GM18870 (cell line): ENCODE measurements at regions not wholly inside any gene's neighbourhood (a gene's known extent, or its start where the extent isn't known, plus 50 kb on each side); places are given as distances from the start of the nearest gene placed in this dataset.
"Not testable (repeated sequence)": the region's sequence is repeated elsewhere in the genome, so short reads cannot be mapped to it uniquely, and the experiment has no call there.

Experiments
- ATAC-seq: cut with Tn5 transposase; IDR thresholded peaks from one replicate; pipeline ENCODE4 v1.9.1; 2021; ENCODE audit warnings: moderate library complexity; ENCODE audit not compliant: unreplicated experiment

DNA sequence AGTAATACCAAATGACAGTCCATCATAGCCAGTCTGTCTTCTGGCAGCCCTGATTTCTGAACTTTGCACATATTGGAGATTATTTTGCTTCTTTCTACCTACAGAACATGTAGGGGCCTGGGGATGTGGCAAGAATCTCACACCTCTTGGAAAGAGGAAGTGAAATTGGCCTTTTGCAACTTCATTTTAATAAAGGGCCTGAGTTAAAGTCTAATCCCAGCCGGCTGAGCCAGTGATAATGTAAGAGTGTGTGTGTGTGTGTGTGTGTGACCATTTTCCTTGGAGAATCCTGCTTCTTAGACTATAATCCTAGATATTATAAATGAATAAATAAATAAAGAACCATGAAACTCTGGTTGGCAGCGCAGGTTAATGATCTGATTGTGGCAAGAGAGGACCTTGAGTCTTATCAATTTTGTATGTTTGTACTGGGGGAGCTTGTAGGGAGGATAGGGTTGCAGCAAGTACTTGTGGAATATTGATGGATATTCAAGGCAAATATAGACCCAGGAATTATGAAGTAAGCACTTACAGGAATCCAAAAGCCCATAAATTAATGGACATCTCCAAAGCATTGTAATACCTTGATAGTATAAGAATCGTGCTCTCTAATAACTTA is 233.2 kb upstream of the AMIGO2 start:
- ATAC-seq = peak; percentile 83

DNA sequence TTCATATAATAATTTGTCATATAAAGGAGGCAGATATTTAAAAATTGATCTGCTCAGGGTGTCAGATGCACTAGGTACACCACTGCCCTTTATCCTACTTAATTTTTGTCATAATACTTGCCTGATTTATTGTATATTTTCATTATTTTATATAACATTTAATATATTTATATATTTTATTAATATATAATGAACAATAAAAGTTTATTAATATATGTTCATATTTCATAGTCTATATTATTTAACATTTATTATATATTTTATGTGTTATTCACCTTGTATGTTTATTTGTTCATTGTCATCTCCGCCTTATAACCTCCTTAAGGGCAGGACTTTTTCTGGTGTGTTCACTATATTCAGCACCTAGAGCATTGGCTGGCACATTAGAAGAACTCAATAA is 232.4 kb upstream of the AMIGO2 start:
- no peak for ATAC-seq

DNA sequence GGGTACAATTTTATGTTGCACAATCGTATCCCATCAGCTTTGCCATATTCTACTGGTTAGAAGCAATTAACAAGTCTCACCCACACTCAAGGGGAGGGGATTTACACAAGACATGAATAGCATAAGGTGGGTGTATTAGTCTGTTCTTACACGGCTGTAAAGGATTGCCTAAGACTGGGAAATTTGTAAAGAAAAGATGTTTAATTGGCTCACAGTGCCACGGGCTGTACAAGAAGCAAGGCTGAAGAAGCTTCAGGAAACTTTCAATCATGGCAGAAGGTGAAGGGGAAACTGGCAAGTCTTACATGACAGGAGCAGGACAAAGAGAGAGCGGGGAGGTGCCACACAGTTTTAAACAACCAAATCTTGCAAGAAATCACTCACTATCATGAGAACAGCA is 231.8 kb upstream of the AMIGO2 start:
- ATAC-seq = no peak

DNA sequence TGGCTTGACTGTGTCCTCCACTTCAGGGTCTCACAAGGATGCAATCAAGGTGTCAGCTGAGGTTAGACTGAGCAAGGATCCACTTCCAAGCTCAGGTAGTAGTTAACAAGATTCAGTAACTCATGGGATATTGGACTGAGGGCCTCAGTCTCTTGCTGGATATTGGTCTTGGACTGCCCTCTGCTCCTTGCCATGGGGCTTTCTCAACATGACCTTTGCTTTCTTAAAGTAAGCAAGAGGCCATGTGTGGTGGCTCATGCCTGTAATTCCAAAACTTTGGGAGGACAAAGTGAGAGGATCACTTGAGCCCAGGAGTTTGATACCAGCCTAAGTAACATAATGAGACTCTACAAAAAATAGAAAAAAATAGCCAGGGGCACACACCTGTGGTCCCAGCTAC is 231.3 kb upstream of the AMIGO2 start:
- ATAC-seq = no peak

DNA sequence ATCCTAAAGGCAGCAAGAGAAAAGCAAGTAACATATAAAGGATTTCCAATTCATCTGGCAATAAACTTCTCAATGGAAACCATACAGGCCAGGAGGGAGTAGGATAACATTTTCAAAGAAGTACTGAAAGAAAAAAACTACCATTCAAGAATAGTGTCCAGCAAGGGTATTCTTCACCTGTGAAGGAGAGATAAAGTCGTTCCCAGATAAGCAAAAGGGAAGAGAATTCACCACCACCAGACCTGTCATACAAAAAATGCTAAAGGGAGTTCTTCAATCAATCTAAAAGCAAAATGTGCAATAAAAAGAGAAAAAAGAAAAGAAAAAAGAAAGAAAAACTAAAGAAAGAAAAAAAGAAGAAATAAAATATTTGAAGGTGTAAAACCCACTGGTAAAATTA is 228.9 kb upstream of the AMIGO2 start:
- no peak for ATAC-seq

DNA sequence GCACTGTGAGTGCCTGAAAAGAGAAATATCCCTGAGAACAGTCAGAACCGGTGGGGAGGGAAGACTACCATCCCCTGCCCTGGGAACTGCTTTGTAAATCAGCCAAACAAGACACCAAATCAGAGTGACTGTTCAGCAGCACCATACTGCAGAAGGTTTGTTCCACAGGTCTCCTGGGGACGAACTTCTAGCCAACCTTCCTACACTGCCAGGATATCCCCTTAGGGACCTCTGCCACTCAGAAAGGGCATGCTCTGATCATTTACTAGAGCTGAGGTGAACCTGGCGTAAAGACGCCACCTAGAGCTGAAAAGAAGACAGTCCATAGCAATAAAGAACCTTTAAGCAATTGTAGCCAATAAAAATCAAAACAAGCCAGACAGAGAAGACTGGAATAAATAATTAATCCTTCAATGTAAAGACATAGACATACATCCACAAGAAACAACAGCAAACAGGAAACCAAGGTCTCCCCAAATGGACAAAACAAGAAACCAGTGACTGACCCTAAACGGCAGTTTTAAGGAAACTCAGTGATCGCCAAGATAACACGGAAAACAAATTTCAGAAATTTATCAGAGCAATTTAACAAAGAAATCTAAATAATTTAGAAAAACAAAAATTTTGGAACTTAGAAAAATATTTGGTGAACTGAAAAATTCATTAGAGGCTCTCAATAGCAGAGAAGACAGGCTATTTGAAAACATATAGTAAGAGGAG is 228.1 kb upstream of the AMIGO2 start:
- ATAC-seq = peak; percentile 52

DNA sequence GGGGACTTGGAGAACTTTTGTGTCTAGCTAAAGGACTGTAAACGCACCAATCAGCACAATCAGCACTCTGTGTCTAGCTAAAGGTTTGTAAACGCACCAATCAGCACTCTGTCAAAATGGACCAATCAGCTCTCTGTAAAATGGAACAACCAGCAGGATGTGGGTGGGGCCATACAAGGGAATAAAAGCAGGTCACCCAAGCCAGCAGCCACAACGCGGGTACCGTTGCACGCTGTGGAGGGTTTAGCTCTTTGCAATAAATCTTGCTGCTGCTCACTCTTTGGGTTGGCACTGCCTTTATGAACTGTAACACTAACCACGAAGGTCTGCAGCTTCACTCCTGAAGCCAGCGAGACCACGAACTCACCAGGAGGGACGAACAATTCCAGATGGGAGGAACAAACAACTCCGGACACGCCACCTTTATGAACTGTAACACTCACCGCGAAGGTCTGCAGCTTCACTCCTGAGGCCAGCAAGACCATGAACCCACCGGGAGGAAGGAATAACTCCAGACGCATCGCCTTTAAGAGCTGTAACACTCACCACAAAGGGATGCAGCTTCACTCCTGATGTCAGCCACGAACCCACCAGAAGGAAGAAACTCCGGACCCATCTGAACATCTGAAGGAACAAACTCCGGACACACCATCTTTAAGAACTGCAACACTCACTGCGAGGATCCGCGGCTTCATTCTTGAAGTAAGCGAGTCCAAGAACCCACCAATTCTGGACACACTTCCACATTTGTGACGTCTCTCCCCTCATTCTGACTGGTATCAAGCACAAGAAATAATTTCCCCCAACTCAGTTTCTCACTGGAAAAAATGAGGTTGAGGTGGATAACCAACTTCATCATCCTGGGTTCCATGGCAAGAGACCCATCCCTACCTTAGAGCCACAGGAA is 227.3 kb upstream of the AMIGO2 start:
- ATAC-seq = not testable (repeated sequence)

DNA sequence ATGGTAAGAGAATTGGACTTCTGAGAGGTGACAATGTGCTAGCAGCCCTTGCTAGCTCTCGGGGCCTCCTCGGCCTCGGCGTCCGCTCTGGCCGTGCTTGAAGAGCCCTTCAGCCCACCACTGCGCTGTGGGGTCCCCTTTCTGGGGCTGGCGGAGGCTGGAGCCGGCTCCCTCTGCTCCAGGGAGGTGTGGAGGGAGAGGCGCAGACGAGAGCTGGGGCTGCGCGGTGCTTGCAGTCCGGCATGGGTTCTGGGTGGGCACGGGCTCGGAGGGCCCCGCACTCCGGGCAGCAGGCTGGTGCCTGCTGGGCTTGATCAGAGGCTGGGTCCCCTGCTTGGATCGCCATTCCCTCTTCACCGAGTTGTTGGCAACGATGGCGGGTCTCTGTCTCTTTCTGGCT is 226.4 kb upstream of the AMIGO2 start:
- no peak for ATAC-seq

DNA sequence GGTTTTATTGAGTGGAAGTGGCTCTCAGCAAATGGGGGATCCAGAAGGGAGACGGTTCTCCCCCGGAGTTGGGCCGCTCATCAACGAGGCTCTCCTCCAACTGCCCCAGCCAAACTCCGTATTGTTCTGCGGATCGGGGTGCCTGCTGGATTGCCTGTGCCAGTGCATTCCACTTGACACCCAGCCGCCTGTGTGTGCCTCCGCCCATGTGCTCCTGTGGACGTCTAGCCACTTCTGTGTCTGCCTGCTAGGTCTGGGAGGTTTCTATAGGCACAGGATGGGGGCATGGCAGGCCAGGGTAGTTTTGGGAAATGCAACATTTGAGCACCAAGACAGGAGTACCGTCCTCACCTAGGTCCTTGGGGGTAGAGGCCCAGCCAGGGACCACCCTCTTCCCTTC is 225.7 kb upstream of the AMIGO2 start:
- ATAC-seq = no peak

DNA sequence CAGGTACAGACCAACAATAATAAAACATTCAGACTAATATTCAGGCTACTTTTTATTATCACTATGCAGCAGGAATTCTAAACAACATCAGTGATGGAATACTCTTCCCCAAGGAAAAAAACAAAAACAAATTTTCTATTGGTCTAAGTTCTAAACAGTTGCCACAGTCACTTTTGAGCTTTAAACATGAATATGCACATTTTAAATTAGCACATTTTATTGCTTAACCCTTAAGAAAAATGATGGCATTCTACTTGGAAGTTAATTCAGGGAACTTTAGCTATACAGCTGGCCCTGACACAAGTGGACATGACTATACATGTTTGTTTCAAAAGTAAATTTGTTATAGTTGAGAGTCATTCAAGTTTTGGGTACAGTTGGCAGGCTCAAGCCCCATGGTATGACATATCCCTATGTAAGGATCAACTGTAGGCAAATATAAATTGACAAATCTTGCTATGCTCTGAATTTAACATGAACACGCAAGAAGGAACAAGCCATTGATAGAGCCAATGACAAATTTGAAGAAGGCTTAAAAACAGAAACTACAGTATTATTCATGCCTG is 224.3 kb upstream of the AMIGO2 start:
- ATAC-seq = no peak

DNA sequence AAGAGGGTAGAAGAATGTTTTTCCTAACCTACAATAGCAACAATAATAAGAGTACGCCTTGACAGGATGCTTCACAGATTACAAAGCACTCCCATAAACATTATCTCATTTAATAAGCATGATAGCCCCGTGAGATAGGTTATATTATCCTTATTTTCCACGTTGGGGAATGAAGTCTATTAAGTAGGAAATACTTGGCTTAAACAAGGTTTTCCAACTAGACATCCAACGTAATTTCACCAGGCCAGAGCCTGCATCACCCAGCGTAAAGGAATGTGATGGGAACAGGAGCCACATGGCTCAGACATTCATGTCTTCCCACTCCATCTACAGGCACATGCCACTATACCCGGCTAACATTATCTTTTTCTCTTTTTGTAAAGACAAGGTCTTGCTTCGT is 223.4 kb upstream of the AMIGO2 start:
- ATAC-seq = no peak

DNA sequence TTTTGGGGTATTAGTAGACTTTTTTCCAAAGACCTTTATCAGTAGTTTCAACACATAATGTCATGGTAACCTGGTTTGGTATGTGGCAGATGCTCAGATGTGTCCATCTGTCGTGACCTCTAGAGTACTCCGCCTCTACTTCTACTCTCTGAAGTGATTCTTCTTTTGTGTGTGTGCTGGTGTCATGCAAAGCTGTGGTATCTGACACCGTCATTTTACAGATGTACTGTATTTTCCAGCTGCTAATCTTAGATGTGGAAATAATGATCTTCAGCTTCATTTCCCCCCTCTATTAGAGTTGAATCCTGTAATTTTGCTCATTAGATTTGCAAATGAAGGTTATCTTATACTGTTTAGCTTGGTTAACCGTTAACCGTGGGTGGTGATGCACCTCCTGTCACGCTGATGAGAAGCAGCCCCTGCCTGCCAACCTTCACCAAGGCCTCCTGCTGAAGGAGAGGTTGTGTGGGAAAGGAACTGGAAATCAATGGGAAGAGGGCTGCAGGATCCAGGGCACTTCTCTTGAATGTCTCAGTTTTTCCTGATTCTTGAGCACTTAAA is 222.4 kb upstream of the AMIGO2 start:
- peak; percentile 75 for ATAC-seq

DNA sequence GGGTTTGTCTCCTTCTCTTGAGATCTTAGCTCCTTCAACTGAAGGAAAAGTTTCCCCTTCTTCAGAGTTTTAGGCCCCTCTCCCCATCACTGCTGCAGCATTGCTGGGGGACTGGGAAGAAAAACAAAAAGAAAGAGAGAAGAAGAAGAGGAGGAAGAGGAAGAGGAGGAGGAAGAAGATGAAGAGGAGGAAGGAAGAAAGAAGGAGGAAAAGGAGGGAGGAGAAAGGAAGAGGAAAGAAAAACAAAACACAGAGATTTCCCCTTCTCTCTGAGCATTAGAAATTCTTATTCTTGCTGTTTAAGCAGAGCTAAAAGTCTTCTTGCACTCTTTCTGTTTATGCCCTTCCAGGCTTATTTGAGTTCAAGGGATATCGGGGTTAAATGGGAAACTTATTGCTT is 219.8 kb upstream of the AMIGO2 start:
- ATAC-seq = no peak

DNA sequence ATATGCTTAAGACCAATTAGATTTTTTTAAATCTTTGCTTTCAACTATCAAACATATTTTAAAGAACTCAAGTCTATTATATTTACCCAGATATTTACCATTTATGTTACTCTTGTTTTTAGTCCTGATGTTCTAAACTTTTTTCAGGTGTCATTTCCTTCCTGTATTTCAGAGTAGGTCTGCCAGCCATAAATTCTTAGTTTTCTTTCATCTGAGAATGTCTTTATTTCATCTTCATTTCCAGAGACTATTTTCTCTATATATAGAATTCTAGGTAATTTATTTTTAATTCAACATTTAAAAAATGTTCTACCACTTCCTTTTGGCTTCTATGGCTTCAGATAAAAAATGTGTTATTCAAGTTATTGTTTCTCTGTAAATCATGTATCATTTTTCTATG is 218.2 kb upstream of the AMIGO2 start:
- no peak for ATAC-seq

DNA sequence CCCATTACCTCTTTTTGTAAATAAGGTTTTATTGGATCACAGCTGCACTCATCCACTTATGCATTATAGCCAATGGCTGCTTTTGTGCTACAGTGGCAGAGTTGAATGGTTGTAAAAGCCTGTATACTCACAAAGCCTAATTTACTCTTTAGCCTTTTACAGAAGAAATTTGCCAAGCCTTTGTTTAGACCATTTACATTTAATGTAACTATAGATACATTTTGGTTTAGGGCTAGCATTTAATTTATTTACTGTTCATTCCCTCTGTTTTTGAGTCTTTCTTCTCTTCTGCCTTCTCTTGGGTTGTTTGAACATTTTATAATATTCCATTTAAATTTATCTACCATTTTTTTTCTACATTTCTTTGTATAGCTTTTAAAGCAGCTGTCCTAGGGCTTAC is 217.1 kb upstream of the AMIGO2 start:
- ATAC-seq = no peak

DNA sequence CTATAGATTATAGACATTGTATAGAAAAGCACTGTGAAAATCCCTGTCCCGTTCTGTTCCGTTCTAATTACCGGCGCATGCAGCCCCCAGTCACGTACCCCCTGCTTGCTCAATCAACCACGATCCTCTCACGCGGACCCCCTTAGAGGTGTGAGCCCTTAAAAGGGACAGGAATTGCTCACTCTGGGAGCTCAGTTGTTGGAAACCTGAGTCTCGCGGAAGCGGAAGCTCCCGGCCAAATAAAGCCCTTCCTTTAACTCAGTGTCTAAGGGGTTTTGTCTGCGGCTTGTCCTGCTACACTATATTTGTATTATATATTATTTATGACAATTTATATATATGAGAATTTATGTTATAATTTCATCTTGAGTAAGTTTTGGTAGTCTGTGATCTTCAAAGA is 213.6 kb upstream of the AMIGO2 start:
- no peak for ATAC-seq

DNA sequence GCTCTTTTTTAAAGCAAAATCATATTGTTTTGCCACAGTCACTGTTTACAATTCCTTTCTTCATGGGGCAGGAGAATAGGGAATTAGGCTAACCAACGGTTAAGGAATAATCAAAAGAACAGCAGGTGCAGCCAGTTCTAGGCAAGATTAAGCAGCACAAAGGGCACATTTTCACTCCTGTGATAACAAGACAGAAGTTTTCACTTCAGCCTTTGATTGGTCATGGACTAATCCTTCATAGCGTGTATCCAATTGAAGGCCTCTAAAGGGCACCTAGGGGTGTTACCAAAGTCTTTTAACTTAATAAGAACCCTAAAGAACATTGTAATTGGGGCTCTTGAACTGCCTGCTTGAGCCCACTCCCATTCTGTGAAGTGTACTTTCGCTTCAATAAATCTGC is 206.9 kb upstream of the AMIGO2 start:
- no peak for ATAC-seq
